Stimulated activated CD8-positive, alpha-beta memory T cell treated with anti-CD3 and anti-CD28 coated beads, Interleukin-12 subunit alpha, Interleukin-12 subunit beta, amount 100 ng/mL, for 4 hours (primary cell): ENCODE measurements at regions not wholly inside any gene's neighbourhood (a gene's known extent, or its start where the extent isn't known, plus 50 kb on each side); places are given as distances from the start of the nearest gene placed in this dataset.
"Not testable (repeated sequence)": the region's sequence is repeated elsewhere in the genome, so short reads cannot be mapped to it uniquely, and the experiment has no call there.

ENCODE experiments used
- DNase-seq: peaks from one replicate; pipeline ENCODE4 v3.0.0-alpha.2; 2020; ENCODE audit warnings: low read depth

GRCh38 chr3:27661797-27662196, 60.3 kb downstream of the EOMES start:
- no peak for DNase-seq

- DNase-seq = peak; percentile 10
Measured at GRCh38 chr3:27659279-27660021, 62.7 kb downstream of the EOMES start.

DNA sequence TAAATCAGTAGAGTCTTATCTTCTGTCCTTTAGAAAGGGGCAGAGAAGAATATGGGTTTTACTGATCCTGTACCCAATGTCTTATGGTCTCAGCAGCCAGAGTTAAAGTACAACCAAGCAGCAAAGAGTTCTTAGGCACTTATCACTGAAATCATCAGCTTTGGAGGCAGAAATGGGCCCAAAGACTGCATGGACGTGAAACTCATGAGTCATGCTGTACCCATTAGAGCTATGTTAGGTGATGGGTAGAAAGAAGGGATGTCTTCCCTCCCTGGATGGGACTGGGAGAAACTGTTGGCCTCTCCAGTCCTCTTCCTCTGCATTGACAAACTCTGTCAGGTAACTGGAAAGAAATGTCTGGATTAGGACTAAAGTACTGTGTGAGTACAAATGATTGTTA, 63.4 kb downstream of the EOMES start:
- DNase-seq = no peak

- no peak for DNase-seq
Measured at GRCh38 chr3:27657871-27658270, 64.3 kb downstream of the EOMES start.

- DNase-seq = no peak
Measured at GRCh38 chr3:27657404-27657803, 64.7 kb downstream of the EOMES start.

DNA sequence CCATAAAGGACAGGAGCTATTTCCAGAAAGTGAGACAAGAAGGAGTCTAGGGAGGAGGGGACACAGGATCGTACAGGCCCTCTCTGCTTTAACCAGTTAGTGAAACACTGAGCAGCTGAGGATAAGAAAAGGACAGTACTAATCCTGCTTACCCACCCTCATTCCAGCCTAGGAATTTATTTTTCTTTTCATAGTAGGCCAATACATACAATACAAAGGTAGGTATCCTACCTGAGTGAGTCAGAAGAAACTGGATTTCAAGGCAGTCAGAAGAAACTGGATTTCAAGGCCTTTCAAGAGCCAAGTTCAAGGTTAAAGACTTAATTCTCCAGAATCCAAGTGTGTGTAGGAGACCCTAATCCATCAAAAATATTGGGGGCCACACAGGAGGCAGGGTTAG, 65.3 kb downstream of the EOMES start:
- no peak for DNase-seq

DNA sequence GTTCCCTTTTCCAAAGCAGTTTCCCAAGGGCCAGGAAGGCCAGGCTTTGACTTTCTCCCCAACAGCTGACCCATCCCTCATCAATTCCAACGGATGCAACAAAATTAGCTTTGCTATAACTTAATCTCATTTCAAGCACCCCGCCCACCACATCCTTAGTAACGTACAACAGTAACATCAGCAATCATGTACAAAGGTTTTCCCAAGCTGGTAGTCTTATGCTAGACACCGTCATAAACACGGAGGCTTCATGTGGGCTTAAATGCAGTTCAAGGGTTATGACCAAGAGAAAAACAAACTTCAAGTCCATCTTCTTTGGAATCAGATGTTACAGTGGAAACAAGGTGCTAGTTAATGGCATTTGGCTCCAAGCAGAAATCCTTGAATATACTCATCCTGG, 66.6 kb downstream of the EOMES start:
- DNase-seq = no peak

DNA sequence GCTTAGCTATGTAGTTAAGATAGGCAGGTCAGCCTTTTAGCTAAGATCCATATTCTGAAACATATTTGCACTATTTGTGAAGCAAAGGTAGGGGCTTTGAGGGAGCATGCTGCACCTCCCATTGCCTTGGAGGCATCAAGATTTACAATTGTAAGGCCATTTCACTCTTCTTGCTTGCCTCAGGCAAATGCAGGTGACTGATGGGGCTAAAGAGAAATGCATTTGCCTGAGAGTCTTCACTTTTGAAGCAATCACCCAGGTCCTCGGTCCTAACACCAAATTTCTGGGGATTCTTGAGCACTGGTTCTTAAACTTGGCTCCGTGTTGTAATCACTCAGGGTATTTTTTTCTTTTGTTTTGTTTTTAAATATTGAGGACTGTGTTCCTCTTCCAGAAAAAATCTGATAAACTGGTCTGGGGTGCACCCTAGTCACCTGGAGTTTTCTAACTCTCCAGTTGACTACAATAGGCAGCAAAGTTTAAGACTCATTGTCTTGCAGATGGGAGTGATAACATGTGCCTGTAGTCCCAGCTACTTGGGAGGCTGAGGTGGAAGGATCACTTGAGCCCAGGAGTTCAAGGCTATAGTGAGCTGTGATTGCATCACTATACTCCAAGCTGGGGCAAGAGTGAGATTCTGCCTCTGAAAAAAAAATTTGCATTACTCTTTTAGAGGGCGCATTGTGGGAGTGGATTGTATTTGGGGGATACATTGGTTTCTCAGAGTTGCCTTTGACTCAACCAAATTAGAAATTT, 68.1 kb downstream of the EOMES start:
- DNase-seq = no peak

DNA sequence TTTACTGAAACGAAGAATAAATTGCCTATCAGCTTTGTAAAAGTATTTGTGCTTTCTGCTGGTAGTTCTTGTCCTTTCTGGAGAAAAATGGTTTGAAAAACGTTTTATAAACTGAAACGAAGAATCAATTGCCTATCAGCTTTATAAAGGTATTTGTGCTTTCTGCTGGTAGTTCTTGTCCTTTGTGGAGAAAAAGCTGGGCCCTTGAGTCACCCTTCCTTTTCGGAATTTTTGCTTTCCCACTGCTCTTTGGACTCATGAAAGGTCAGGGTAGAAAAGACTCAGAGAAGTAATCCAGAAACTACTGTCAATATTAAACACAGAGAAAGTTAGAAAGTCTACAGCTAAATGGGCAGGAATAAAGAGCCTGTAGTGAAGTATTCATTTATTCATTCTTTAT, 72.8 kb downstream of the EOMES start:
- no peak for DNase-seq

DNA sequence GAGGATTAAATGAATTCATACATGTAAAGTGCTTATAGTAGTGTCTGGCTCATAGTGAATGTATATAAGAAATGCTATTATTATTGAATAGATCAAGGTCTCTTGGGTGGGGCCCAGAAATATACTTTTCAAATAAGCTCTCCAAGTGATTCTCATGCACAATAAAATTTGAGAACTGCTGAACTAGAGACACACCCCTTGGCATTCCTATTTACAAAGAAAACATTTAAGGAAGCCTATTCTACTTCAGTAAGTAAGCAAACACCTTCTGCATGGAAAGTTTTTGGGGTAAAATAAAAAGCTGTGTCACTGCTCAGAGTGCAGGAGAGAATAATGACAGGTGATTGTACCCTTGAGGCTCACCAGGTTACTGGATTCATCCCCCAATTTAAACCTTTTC, 75.2 kb downstream of the EOMES start:
- no peak for DNase-seq

DNA sequence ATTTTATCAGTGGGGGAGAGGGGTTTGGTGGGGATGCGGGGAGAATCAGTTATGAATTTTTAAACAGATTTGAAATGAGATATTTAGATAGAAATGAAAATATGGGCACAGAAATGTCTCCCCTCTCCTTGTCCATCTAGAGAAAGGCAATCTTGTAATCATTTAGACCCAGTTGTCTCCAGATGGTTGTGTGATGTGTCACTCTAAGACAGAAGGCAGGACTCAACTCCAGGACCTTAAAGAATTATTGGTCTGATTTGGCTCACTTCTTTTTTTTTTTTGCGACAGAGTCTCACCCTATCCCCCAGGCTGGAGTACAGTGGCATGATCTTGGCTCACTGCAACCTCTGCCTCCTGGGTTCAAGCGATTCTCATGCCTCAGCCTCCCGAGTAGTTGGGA, 77.2 kb downstream of the EOMES start:
- no peak for DNase-seq

DNA sequence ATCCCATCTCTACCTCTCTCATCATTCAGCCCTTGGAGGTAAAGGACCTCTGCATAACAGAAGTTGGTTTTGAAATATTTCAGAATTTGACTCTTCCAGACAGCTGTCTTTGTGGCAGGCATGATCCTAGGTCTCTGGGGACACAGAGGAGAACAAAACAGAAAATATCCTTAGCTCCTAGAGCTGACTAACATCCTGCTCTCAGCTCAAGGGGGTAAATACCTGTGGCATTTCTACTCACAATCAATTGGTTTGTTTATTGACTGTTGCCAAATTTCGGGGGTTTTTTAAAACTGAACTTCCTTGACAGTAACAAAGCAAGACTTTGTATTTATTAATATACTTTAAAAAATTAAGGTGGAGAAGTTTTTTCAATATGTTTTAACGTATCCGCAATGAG, 78.8 kb downstream of the EOMES start:
- no peak for DNase-seq

- DNase-seq = no peak
Measured at GRCh38 chr3:27642796-27643195, 79.3 kb downstream of the EOMES start.

DNA sequence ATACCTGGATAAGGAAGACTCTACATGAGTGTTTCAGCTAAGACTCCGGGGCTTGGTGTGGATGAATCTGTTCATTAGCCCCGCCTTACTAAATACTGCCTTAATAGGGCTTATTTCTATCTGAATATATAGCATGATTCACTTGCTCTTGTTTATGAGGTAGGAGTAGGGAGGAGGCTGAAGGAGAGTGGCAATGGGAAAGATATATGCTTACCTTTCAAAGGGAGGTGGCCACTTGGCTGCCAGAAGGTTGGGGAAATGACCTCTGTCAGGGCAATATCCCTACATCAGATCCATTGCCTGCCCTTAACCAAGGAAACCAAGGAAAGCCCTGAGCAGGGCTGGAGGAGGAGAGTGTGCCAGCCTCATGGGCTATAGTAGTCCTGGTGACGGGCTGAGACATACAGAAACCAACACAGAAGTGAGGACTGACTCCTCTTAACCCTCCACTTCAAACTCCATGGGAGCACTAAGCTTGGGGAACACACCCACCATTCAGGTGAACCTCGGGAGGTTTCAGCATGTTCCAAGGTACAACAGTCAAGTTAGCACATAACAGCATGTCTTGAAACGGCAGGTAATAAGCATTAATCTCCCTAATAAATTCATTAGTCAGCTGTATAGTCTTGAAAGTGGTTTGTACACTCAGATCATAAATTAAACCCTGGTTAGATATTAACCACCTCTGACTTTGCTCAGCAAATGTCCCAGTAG, 80.1 kb downstream of the EOMES start:
- no peak for DNase-seq

- DNase-seq = no peak
Measured at GRCh38 chr3:27641271-27641800, 80.8 kb downstream of the EOMES start.

DNA sequence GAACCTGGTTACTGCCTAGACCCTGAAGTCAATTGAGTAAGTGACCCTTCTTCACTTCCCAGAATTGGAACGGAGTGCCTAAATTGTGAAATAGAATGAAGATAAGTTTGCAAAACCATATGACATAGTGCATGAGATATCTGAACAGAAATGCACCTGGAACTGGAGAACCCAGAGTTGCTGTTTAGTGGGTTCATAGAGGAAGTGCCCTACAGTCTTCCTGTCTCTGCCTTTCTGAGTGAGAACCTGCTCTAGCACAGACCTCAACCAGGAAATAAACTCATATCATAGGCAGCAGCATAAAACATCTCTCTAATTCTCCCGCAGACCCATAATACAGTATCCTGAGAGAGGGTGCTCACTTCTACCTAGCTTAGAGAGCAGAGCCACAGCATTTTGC, 82.9 kb downstream of the EOMES start:
- no peak for DNase-seq

GRCh38 chr3:27638594-27638993, 83.5 kb downstream of the EOMES start:
- DNase-seq = no peak

DNA sequence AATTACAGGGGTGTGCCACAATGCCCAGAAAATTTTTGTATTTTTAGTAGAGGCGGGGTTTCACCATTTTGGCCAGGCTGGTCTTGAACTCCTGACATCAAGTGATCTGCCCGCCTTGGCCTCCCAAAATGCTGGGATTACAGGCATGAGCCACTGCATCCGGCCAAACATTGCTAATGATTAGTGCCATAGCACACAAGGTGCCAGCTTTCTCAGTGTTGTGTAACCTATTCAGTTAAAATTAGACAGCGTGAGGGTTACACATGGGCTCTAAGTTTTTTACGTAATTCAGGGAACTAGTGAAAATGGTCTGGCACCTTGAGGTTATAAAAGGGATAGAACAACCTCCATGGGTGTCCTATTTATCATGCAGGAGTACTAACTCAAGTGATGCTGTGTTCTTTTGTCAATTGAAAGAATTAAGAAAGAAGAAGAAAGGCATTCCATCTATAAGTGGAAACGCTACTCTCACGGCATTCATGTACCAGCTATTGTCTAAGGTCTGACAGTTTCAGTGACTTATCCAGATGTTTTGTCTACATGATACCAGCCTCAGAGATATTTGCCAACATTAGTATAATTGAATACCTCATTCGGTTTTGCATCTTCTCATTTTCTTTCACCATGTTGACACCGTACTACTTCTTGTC, 84.7 kb downstream of the EOMES start:
- DNase-seq = no peak

DNA sequence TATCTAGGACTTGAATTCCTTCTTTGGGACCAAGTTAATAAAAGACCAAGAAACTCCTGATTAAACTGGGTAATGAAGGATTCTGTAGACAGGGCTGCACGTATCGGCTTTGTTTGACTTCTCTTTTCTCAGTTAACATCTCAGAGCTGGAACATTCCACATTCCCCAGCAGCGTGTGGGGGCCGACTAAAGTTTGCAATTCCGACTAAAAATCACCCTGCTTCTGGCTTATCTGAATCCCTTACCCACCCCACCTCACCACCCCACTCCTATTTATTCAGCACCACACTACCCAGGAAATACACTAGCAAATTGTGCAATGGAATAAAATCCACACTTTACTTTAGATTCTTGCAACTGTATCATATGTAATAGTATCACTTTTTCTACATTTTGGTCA, 87.1 kb downstream of the EOMES start:
- DNase-seq = not testable (repeated sequence)

DNA sequence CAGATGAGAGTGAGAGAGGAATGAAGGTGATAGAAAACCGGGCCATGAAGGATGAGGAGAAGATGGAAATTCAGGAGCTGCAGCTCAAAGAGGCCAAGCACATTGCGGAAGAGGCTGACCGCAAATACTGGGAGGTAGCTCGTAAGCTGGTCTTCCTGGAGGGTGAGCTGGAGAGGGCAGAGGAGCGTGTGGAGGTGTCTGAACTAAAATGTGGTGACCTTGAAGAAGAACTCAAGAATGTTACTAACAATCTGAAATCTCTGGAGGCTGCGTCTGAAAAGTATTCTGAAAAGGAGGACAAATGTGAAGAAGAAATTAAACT, 88.9 kb downstream of the EOMES start:
- DNase-seq = no peak

GRCh38 chr3:27632431-27633223, 89.5 kb downstream of the EOMES start:
- DNase-seq = peak; percentile 23

DNA sequence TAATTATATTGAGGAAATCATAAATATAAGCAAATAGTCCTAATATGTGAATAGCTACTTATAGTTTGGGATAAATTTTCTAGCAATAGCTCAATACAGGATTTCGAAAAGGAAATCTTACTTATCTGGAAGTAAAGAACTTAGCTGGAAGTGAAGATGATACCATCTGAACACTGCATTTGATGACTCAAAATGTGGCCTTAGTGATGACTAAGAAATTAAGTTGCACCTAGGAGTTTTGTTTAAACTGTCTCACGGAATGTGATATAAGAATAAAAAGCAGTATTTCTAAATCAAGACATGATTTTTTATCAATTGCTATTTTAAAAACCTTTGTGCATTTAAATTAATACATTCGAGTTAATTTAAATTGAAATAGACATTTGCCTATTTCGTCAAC, 91.2 kb downstream of the EOMES start:
- no peak for DNase-seq
